Hepatocyte (in vitro differentiated cells): ENCODE measurements at regions not wholly inside any gene's neighbourhood (a gene's known extent, or its start where the extent isn't known, plus 50 kb on each side); places are given as distances from the start of the nearest gene placed in this dataset.

Source experiments
- DNase-seq: peaks from one replicate; pipeline ENCODE4 v3.0.0-alpha.2; 2016; ENCODE audit warnings: low spot score
- H2AFZ ChIP-seq: fragments of 200-600 bp; sonication (generic); 2 replicates; pipeline ENCODE4 v1.6.0; 2016; ENCODE audit warnings: antibody characterized with exemption, mild to moderate bottlenecking
- H3K27ac ChIP-seq: fragments of 200-600 bp; sonication (generic); 2 replicates; pipeline ENCODE4 v1.5.1; 2016; ENCODE audit warnings: mild to moderate bottlenecking
- H3K27me3 ChIP-seq: fragments of 200-600 bp; sonication (generic); 2 replicates; pipeline ENCODE4 v1.6.1; 2016
- H3K36me3 ChIP-seq: fragments of 200-600 bp; sonication (generic); replicated peaks from 2 replicates; pipeline ENCODE4 v1.5.1; 2016; ENCODE audit warnings: low read depth; ENCODE audit not compliant: insufficient read depth
- H3K4me1 ChIP-seq: fragments of 200-600 bp; sonication (generic); 2 replicates; pipeline ENCODE4 v1.5.1; 2016; ENCODE audit warnings: mild to moderate bottlenecking, moderate library complexity; ENCODE audit not compliant: insufficient read depth
- H3K4me2 ChIP-seq: fragments of 200-600 bp; sonication (generic); 2 replicates; pipeline ENCODE4 v1.6.0; 2016
- H3K4me3 ChIP-seq: fragments of 200-600 bp; sonication (generic); 2 replicates; pipeline ENCODE4 v1.5.1; 2016; ENCODE audit warnings: mild to moderate bottlenecking
- H3K79me2 ChIP-seq: fragments of 200-600 bp; sonication (generic); 2 replicates; pipeline ENCODE4 v1.6.0; 2017; ENCODE audit warnings: mild to moderate bottlenecking
- H3K9me2 ChIP-seq: fragments of 200-600 bp; sonication (generic); replicated peaks from 2 replicates; pipeline ENCODE4 v1.6.0; 2017; ENCODE audit warnings: mild to moderate bottlenecking; ENCODE audit not compliant: insufficient read depth
- H3K9me3 ChIP-seq: fragments of 200-600 bp; sonication (generic); 2 replicates; pipeline ENCODE4 v1.5.1; 2016; ENCODE audit warnings: low read depth, mild to moderate bottlenecking
- H4K20me1 ChIP-seq: fragments of 200-600 bp; sonication (generic); 2 replicates; pipeline ENCODE4 v1.6.0; 2016; ENCODE audit warnings: mild to moderate bottlenecking; ENCODE audit not compliant: insufficient read depth, poor library complexity, severe bottlenecking
- EZH2 ChIP-seq: fragments of 200-600 bp; sonication (generic); IDR thresholded peaks from 2 replicates; pipeline ENCODE4 v1.6.1; 2016; ENCODE audit warnings: antibody characterized with exemption, mild to moderate bottlenecking, borderline replicate concordance
- EZH2phosphoT487 ChIP-seq: fragments of 200-600 bp; sonication (generic); IDR thresholded peaks from one replicate; pipeline ENCODE4 v1.6.1; 2018; ENCODE audit warnings: antibody characterized with exemption, mild to moderate bottlenecking, low read depth, moderate library complexity; ENCODE audit not compliant: unreplicated experiment, severe bottlenecking
- WGBS: methylation state at CpG from one replicate; pipeline ENCODE4 v1.1.6; 2016; ENCODE audit warnings: low lambda C conversion rate; ENCODE audit errors: missing lambda C conversion rate; 5-methylcytosine and 5-hydroxymethylcytosine counted together
- TF ChIP-seq, protein P1 (sequence below): fragments of 200-600 bp; sonication (generic); IDR thresholded peaks from 2 replicates; pipeline ENCODE4 v1.5.1; 2016; ENCODE audit warnings: antibody characterized with exemption, mild to moderate bottlenecking; ENCODE audit not compliant: poor library complexity

DNA sequence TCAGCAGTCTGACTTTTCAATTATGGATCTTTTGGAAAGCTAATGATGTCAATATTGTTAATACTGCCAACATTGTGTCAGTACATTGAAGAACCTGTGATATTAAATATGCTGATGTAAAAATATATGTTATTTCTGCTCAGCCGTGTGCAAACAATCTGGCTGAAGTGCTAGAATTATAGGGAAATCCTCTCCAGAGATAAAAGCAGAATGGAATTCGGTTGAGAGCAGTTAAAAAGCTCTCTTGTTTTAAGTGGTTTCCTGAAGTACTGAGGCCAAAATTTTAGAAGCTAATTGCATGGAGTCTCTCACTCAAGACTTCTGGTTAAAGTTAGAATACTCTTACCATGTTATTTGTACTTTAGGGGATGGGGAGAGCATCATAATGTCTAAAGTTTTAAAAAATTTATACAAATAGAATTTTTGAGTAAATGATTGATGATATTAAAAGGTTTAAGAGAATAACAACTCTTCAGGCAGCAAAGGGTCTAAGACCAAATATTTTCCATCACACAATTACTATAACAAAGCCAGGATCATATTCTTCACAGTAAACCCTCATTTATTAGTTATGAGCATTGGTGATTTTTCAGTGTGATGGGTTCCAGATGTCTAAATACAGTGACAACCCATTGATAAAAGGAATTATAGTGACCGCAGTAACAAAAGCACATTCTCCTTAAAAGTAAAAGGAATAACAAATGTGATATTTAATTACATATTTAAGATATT is 834.2 kb upstream of the CXADR start:
- H3K27ac ChIP-seq = peak overlapping the region; percentile 9
- no peaks in the 10 kb centered on the region for H3K36me3 ChIP-seq
- H4K20me1 ChIP-seq = no peaks in the 10 kb centered on the region
- no peak overlapping the region for H3K4me2 ChIP-seq
- H3K9me2 ChIP-seq = no peaks in the 10 kb centered on the region
- no peak overlapping the region for H2AFZ ChIP-seq
- no peak for TF ChIP-seq EZH2
- no peaks in the 10 kb centered on the region for H3K27me3 ChIP-seq
- H3K79me2 ChIP-seq = no peaks in the 10 kb centered on the region
- DNase-seq = no peak
- WGBS = 30% methylated on average over 3 of the region's 3 CpGs
- H3K4me1 ChIP-seq = peaks cover 29% of the 10 kb centered on the region
- no peaks in the 10 kb centered on the region for H3K9me3 ChIP-seq
- no peak overlapping the region for H3K4me3 ChIP-seq

DNA sequence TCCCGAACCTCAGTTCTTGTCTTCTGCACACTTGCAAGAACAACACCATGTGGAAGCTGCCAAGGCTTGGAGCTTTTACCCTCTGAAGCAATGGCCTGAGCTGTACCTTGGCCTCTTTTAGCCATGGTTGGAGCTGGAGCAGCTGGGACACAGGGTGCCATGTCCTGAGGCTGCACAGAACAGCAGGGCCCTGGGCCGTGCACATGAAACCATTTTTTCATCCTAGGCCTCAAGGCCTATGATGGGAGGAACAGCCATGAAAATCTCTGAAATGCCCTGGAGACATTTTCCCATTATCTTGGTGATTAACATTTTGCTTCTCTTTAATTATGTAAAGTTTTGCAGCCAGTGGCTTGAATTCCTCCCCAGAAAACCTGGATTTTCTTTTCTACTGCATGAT is 817.8 kb upstream of the CXADR start:
- Histone ChIP-seq H3K36me3 (no peaks in the 10 kb centered on the region), H3K27me3 (no peaks in the 10 kb centered on the region), H3K9me3 (no peaks in the 10 kb centered on the region), H3K4me2 (no peak overlapping the region), H3K27ac (no peak overlapping the region), H3K9me2 (no peaks in the 10 kb centered on the region), H3K4me1 (no peaks in the 10 kb centered on the region), H3K4me3 (no peak overlapping the region), H2AFZ (no peak overlapping the region), H3K79me2 (no peaks in the 10 kb centered on the region), H4K20me1 (no peaks in the 10 kb centered on the region)
- no peak for DNase-seq
- WGBS = 86% methylated on average over 2 of the region's 2 CpGs
- no peak for TF ChIP-seq EZH2phosphoT487
- no peak for TF ChIP-seq EZH2
- TF ChIP-seq, protein P1, sequence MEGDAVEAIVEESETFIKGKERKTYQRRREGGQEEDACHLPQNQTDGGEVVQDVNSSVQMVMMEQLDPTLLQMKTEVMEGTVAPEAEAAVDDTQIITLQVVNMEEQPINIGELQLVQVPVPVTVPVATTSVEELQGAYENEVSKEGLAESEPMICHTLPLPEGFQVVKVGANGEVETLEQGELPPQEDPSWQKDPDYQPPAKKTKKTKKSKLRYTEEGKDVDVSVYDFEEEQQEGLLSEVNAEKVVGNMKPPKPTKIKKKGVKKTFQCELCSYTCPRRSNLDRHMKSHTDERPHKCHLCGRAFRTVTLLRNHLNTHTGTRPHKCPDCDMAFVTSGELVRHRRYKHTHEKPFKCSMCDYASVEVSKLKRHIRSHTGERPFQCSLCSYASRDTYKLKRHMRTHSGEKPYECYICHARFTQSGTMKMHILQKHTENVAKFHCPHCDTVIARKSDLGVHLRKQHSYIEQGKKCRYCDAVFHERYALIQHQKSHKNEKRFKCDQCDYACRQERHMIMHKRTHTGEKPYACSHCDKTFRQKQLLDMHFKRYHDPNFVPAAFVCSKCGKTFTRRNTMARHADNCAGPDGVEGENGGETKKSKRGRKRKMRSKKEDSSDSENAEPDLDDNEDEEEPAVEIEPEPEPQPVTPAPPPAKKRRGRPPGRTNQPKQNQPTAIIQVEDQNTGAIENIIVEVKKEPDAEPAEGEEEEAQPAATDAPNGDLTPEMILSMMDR = no peak

- TF ChIP-seq, protein P1 = no peak
- no peak for TF ChIP-seq EZH2phosphoT487
- no peaks in the 10 kb centered on the region for H3K36me3 ChIP-seq
- H3K27me3 ChIP-seq = no peaks in the 10 kb centered on the region
- no peak overlapping the region for H3K4me3 ChIP-seq
- H4K20me1 ChIP-seq = no peaks in the 10 kb centered on the region
- no peak overlapping the region for H3K27ac ChIP-seq
- H3K4me2 ChIP-seq = no peak overlapping the region
- no peaks in the 10 kb centered on the region for H3K9me2 ChIP-seq
- H3K4me1 ChIP-seq = peaks cover 6% of the 10 kb centered on the region
- DNase-seq = no peak
- 87% methylated on average over 2 of the region's 2 CpGs for WGBS
- no peaks in the 10 kb centered on the region for H3K79me2 ChIP-seq
- no peak overlapping the region for H2AFZ ChIP-seq
- no peaks in the 10 kb centered on the region for H3K9me3 ChIP-seq
Observed at GRCh38 chr21:16707274-16707673, 805.6 kb upstream of the CXADR start.

GRCh38 chr21:16708101-16708835 is 804.6 kb upstream of the CXADR start:
- no peak overlapping the region for H3K4me3 ChIP-seq

More at GRCh38 chr21:16708101-16708835, 804.6 kb upstream of the CXADR start:
- DNase-seq = no peak
- WGBS = 68% methylated on average over 2 of the region's 2 CpGs
- H4K20me1 ChIP-seq = no peaks in the 10 kb centered on the region
- no peak overlapping the region for H2AFZ ChIP-seq
- no peaks in the 10 kb centered on the region for H3K79me2 ChIP-seq
- peaks cover 6% of the 10 kb centered on the region for H3K4me1 ChIP-seq
- no peaks in the 10 kb centered on the region for H3K36me3 ChIP-seq
- no peak overlapping the region for H3K27ac ChIP-seq
- TF ChIP-seq, protein P1 = no peak
- TF ChIP-seq EZH2 (no peak), EZH2phosphoT487 (no peak)
- H3K9me3 ChIP-seq = no peaks in the 10 kb centered on the region
- H3K9me2 ChIP-seq = no peaks in the 10 kb centered on the region
- H3K27me3 ChIP-seq = no peaks in the 10 kb centered on the region
- H3K4me2 ChIP-seq = no peak overlapping the region
